NB4 (cell line): ENCODE measurements at regions not wholly inside any gene's neighbourhood (a gene's known extent, or its start where the extent isn't known, plus 50 kb on each side); places are given as distances from the start of the nearest gene placed in this dataset.

Experiments
- CTCF ChIP-seq: IDR thresholded peaks from one replicate; pipeline ENCODE4 v1.5.1; 2012; ENCODE audit warnings: low read depth, low read length
- MAX ChIP-seq: IDR thresholded peaks from 2 replicates; pipeline ENCODE4 v1.6.1; 2011; ENCODE audit warnings: low read depth, low read length
- MYC ChIP-seq: IDR thresholded peaks from 2 replicates; pipeline ENCODE4 v1.6.1; 2011; ENCODE audit warnings: low read depth, low read length
- POLR2A ChIP-seq: IDR thresholded peaks from 2 replicates; pipeline ENCODE4 v1.6.1; 2011; ENCODE audit warnings: mild to moderate bottlenecking; ENCODE audit not compliant: insufficient read length; ENCODE audit errors: extremely low read depth

GRCh38 chr9:13990994-13991393, 322.9 kb downstream of the NFIB start:
- no peak for TF ChIP-seq CTCF
- TF ChIP-seq MYC: no peak
- TF ChIP-seq MAX: no peak
- TF ChIP-seq POLR2A: no peak
